ENCODE measurements at regions not wholly inside any gene's neighbourhood (a gene's known extent, or its start where the extent isn't known, plus 50 kb on each side); places are given as distances from the start of the nearest gene placed in this dataset.

DNA sequence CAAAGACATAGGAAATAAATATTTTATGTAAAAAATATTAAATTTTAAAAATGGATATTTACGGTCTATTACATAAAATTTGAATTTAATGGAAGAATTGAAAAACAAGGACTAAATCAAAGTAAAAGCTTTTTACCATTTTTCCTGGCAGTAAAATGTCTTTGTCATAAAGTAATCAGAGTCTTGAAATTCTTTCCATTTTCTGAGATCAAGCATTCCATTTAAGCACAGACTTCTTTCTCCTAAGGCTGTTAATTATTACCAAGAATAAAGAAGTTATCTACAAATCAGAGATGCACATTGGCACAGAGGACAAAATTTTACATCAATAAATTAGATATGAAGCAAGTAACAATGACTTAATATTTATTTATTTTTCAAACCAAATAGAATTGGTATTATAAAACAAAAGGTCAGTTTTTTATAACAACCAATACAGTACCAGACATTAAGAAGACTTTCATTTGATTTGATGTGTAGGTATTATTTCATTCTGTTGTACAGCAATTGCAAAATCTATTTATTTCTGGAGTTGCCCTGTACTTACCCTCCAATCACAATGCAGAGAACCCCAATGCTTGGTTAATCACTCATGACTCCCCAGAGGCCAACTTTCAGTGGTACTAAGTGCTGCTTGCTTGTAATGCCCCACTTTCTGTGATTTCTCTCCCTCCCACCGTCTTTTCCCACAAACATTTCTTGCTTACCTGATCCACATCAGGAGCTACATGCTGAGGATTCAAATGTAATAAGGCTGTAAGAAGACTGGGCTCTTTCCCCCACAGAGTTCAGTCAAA, 254.6 kb downstream of the GASK1B start:
- H3K4me1 ChIP-seq (ENCODE audit: low read depth, poor library complexity, severe bottlenecking), result no peaks in the 10 kb centered on the region
- no peak overlapping the region for H3K27ac ChIP-seq
- H4K20me1 ChIP-seq (ENCODE audit: insufficient read depth), result no peaks in the 10 kb centered on the region
- H2AFZ ChIP-seq (ENCODE audit: low read depth), result no peak overlapping the region
- TF ChIP-seq, protein P1, sequence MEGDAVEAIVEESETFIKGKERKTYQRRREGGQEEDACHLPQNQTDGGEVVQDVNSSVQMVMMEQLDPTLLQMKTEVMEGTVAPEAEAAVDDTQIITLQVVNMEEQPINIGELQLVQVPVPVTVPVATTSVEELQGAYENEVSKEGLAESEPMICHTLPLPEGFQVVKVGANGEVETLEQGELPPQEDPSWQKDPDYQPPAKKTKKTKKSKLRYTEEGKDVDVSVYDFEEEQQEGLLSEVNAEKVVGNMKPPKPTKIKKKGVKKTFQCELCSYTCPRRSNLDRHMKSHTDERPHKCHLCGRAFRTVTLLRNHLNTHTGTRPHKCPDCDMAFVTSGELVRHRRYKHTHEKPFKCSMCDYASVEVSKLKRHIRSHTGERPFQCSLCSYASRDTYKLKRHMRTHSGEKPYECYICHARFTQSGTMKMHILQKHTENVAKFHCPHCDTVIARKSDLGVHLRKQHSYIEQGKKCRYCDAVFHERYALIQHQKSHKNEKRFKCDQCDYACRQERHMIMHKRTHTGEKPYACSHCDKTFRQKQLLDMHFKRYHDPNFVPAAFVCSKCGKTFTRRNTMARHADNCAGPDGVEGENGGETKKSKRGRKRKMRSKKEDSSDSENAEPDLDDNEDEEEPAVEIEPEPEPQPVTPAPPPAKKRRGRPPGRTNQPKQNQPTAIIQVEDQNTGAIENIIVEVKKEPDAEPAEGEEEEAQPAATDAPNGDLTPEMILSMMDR (conservative IDR thresholded peaks at IDR 0.05; ENCODE audit: low read depth, low read length), result no peak
- H3K36me3 ChIP-seq (ENCODE audit: insufficient read depth), result no peaks in the 10 kb centered on the region
- no peak overlapping the region for H3K9ac ChIP-seq
- H3K27me3 ChIP-seq (ENCODE audit: insufficient read depth, low read depth), result no peaks in the 10 kb centered on the region
- no peak overlapping the region for H3K4me2 ChIP-seq
- H3K4me3 ChIP-seq (IDR thresholded peaks at IDR 0.05; ENCODE audit: insufficient read depth, low read depth, low read length), result no peak overlapping the region
- no peaks in the 10 kb centered on the region for H3K79me2 ChIP-seq (ENCODE audit: insufficient read depth, low read depth)

DNA sequence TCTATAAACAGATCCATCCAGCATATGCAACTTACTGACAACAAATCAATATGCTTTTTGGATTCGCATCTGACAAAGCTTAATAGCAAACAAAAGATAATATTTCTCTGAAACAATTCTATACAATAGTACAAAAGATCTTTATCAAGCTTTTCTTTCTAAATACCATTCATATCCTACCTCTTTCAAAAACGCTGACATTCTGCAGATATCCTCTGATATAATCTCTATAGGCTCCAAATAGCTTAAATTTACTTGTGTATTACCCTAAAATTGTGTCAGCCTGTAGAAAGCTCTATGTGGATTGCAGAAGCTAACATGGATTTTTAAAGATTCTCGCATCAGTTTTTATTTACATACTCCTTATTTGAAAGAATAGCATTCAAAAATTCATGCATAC, 260.6 kb downstream of the GASK1B start:
- Histone ChIP-seq H3K4me2 (no peak overlapping the region), H3K36me3 (ENCODE audit: insufficient read depth) (no peaks in the 10 kb centered on the region), H3K79me2 (ENCODE audit: insufficient read depth, low read depth) (no peaks in the 10 kb centered on the region), H2AFZ (ENCODE audit: low read depth) (no peak overlapping the region), H3K27me3 (ENCODE audit: insufficient read depth, low read depth) (no peaks in the 10 kb centered on the region), H3K27ac (no peak overlapping the region), H3K9ac (no peak overlapping the region), H4K20me1 (ENCODE audit: insufficient read depth) (no peaks in the 10 kb centered on the region), H3K4me1 (ENCODE audit: low read depth, poor library complexity, severe bottlenecking) (no peaks in the 10 kb centered on the region), H3K4me3 (IDR thresholded peaks at IDR 0.05; ENCODE audit: insufficient read depth, low read depth, low read length) (no peak overlapping the region)
- TF ChIP-seq, protein P1 (conservative IDR thresholded peaks at IDR 0.05; ENCODE audit: low read depth, low read length), result no peak

DNA sequence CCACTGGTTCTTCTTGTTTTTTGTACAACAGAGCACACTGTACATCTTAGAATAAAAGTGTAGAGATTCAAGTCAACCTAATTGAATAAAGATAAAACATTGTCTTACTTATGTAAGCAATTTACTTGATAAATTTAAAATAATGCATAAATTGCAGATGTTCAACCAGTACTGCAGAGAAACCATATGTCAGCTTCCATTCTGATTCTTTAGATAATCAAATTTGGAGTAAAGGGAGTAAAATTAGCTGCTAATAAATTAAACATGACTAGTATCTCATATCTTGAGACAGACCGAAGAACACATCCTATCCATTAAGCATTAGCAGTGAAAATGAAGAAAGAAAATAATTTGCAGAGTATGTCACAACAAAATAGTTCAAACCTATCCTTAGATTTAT, 261.2 kb downstream of the GASK1B start:
- TF ChIP-seq, protein P1 (conservative IDR thresholded peaks at IDR 0.05; ENCODE audit: low read depth, low read length), result no peak
- H3K36me3 ChIP-seq (ENCODE audit: insufficient read depth), result no peaks in the 10 kb centered on the region
- no peak overlapping the region for H3K27ac ChIP-seq
- H4K20me1 ChIP-seq (ENCODE audit: insufficient read depth), result no peaks in the 10 kb centered on the region
- H3K4me3 ChIP-seq (IDR thresholded peaks at IDR 0.05; ENCODE audit: insufficient read depth, low read depth, low read length), result no peak overlapping the region
- no peak overlapping the region for H2AFZ ChIP-seq (ENCODE audit: low read depth)
- no peaks in the 10 kb centered on the region for H3K79me2 ChIP-seq (ENCODE audit: insufficient read depth, low read depth)
- H3K9ac ChIP-seq, result no peak overlapping the region
- H3K27me3 ChIP-seq (ENCODE audit: insufficient read depth, low read depth), result no peaks in the 10 kb centered on the region
- no peak overlapping the region for H3K4me2 ChIP-seq
- no peaks in the 10 kb centered on the region for H3K4me1 ChIP-seq (ENCODE audit: low read depth, poor library complexity, severe bottlenecking)

DNA sequence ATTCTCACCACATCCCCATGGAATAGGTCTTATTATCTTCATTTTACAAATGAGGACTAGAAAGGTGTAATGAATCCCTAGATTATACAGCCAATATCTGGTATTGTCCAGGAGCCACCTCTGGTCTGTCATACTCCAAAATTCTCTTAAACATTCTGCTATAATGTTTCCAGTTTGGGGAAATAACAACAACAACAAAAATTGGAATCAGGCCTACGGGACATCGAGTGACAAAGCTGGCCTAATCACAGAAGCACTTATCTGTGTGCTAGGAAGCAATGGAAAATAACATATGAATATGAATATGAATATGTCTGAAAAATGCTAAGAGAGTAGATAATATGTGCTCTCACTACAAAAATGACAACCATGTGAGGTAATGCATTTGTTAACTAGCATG, 264.1 kb downstream of the GASK1B start:
- no peak overlapping the region for H3K9ac ChIP-seq
- no peak overlapping the region for H3K4me3 ChIP-seq (IDR thresholded peaks at IDR 0.05; ENCODE audit: insufficient read depth, low read depth, low read length)
- H3K79me2 ChIP-seq (ENCODE audit: insufficient read depth, low read depth), result no peaks in the 10 kb centered on the region
- H3K27me3 ChIP-seq (ENCODE audit: insufficient read depth, low read depth), result no peaks in the 10 kb centered on the region
- H3K36me3 ChIP-seq (ENCODE audit: insufficient read depth), result no peaks in the 10 kb centered on the region
- H3K4me1 ChIP-seq (ENCODE audit: low read depth, poor library complexity, severe bottlenecking), result no peaks in the 10 kb centered on the region
- no peak overlapping the region for H2AFZ ChIP-seq (ENCODE audit: low read depth)
- H3K4me2 ChIP-seq, result no peak overlapping the region
- TF ChIP-seq, protein P1 (conservative IDR thresholded peaks at IDR 0.05; ENCODE audit: low read depth, low read length), result no peak
- H4K20me1 ChIP-seq (ENCODE audit: insufficient read depth), result no peaks in the 10 kb centered on the region
- no peak overlapping the region for H3K27ac ChIP-seq
